HL-60 (cell line): ENCODE measurements at regions not wholly inside any gene's neighbourhood (a gene's known extent, or its start where the extent isn't known, plus 50 kb on each side); places are given as distances from the start of the nearest gene placed in this dataset.

Experiments
- POLR2AphosphoS5 ChIP-seq: IDR thresholded peaks from 2 replicates; pipeline ENCODE4 v1.6.1; 2012; ENCODE audit warnings: low read depth
- SPI1 ChIP-seq: IDR thresholded peaks from 2 replicates; pipeline ENCODE4 v1.6.1; 2012; ENCODE audit warnings: low read depth, mild to moderate bottlenecking, borderline replicate concordance
- TF ChIP-seq, protein P1 (sequence below): IDR thresholded peaks from one replicate; pipeline ENCODE4 v1.5.1; 2011; ENCODE audit warnings: low read length, control low read depth, inconsistent platforms; ENCODE audit not compliant: insufficient read depth
- TF ChIP-seq, protein P2 (sequence below): IDR thresholded peaks from 2 replicates; pipeline ENCODE4 v1.6.1; 2012; ENCODE audit warnings: low read depth; ENCODE audit not compliant: insufficient replicate concordance

- TF ChIP-seq, protein P1, sequence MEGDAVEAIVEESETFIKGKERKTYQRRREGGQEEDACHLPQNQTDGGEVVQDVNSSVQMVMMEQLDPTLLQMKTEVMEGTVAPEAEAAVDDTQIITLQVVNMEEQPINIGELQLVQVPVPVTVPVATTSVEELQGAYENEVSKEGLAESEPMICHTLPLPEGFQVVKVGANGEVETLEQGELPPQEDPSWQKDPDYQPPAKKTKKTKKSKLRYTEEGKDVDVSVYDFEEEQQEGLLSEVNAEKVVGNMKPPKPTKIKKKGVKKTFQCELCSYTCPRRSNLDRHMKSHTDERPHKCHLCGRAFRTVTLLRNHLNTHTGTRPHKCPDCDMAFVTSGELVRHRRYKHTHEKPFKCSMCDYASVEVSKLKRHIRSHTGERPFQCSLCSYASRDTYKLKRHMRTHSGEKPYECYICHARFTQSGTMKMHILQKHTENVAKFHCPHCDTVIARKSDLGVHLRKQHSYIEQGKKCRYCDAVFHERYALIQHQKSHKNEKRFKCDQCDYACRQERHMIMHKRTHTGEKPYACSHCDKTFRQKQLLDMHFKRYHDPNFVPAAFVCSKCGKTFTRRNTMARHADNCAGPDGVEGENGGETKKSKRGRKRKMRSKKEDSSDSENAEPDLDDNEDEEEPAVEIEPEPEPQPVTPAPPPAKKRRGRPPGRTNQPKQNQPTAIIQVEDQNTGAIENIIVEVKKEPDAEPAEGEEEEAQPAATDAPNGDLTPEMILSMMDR, result no peak
- no peak for TF ChIP-seq SPI1
- TF ChIP-seq POLR2AphosphoS5, result no peak
- TF ChIP-seq, protein P2, sequence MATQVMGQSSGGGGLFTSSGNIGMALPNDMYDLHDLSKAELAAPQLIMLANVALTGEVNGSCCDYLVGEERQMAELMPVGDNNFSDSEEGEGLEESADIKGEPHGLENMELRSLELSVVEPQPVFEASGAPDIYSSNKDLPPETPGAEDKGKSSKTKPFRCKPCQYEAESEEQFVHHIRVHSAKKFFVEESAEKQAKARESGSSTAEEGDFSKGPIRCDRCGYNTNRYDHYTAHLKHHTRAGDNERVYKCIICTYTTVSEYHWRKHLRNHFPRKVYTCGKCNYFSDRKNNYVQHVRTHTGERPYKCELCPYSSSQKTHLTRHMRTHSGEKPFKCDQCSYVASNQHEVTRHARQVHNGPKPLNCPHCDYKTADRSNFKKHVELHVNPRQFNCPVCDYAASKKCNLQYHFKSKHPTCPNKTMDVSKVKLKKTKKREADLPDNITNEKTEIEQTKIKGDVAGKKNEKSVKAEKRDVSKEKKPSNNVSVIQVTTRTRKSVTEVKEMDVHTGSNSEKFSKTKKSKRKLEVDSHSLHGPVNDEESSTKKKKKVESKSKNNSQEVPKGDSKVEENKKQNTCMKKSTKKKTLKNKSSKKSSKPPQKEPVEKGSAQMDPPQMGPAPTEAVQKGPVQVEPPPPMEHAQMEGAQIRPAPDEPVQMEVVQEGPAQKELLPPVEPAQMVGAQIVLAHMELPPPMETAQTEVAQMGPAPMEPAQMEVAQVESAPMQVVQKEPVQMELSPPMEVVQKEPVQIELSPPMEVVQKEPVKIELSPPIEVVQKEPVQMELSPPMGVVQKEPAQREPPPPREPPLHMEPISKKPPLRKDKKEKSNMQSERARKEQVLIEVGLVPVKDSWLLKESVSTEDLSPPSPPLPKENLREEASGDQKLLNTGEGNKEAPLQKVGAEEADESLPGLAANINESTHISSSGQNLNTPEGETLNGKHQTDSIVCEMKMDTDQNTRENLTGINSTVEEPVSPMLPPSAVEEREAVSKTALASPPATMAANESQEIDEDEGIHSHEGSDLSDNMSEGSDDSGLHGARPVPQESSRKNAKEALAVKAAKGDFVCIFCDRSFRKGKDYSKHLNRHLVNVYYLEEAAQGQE, result no peak
Observed at GRCh38 chr5:8418049-8418426, 549.1 kb downstream of the MTRR start.
